ENCODE measurements at regions not wholly inside any gene's neighbourhood (a gene's known extent, or its start where the extent isn't known, plus 50 kb on each side); places are given as distances from the start of the nearest gene placed in this dataset.
A peak's percentile ranks its signal among the peaks of the same experiment; 100 is the strongest.

DNA sequence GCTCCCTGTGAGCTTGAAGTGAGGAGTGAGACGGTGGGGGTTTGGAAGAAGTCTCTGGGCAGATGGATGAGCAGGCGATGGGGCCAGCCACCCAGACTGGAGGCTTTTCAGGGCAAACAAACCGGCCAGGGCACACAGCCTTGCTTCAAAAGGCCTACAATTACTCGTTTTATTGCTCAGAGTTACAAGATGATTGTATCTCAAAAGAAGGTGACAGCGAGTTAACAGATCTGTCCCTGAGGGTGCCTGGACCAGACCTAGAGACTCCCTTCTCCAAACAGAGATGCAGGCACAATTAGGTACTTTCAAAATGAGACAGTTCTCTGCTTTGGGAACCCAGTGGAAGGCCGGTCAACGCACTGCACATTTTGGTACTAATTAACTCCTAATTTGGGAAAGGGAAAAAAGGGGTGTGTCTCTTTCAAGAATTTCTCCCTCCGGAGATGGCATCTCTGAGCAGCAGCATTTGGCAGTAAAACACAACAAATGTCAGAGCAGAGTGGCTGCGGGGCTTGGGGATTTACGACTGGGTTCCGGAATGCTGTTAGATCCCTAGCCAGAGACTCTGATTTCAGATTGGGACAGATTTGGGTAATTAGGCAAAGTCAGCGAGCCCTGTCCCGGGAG is 226.7 kb downstream of the TTC32 start:
- TF ChIP-seq EZH2phosphoT487 (IDR thresholded peaks at IDR 0.05; ENCODE audit: insufficient read depth, low read depth) (no peak), EZH2 (IDR thresholded peaks at IDR 0.05; ENCODE audit: insufficient read depth, poor library complexity, severe bottlenecking) (no peak)
- in situ Hi-C loops (cut with MboI): no loop called here
- Histone ChIP-seq H3K4me2 (ENCODE audit: unreplicated experiment) (peak overlapping the region; percentile 12), H3F3A (ENCODE audit: insufficient read depth) (peaks cover 22% of the 10 kb centered on the region), H3K27me3 (replicated peaks; ENCODE audit: insufficient read depth) (no peaks in the 10 kb centered on the region), H3K9me2 (ENCODE audit: insufficient read depth) (no peaks in the 10 kb centered on the region), H2AFZ (no peak overlapping the region), H3K9ac (no peak overlapping the region), H3K9me3 (ENCODE audit: low read depth) (no peaks in the 10 kb centered on the region), H3K79me2 (ENCODE audit: insufficient read depth) (no peaks in the 10 kb centered on the region), H4K20me1 (ENCODE audit: insufficient read depth) (no peaks in the 10 kb centered on the region), H3K4me1 (ENCODE audit: insufficient read depth) (peaks cover 30% of the 10 kb centered on the region), H3K4me3 (no peak overlapping the region), H3K27ac (no peak overlapping the region), H3K36me3 (ENCODE audit: low read depth) (no peaks in the 10 kb centered on the region)
- 19 to 27% methylated on average over 13 of the region's 13 CpGs for WGBS, 2 experiments (ENCODE audit: low coverage in 1 of 2, low lambda C conversion rate in 2 of 2, missing lambda C conversion rate in 2 of 2)
- DNase-seq: peak; percentile 30

- Histone ChIP-seq H3F3A (ENCODE audit: insufficient read depth) (peaks cover 22% of the 10 kb centered on the region), H3K36me3 (ENCODE audit: low read depth) (no peaks in the 10 kb centered on the region), H3K27ac (no peak overlapping the region), H3K4me1 (ENCODE audit: insufficient read depth) (peaks cover 30% of the 10 kb centered on the region), H3K4me2 (ENCODE audit: unreplicated experiment) (peak overlapping the region; percentile 59), H2AFZ (peak overlapping the region; percentile 31; the same call in 1 of the 2 replicates), H3K27me3 (replicated peaks; ENCODE audit: insufficient read depth) (no peaks in the 10 kb centered on the region), H3K4me3 (peak overlapping the region; percentile 20; the same call in 1 of the 2 replicates), H4K20me1 (ENCODE audit: insufficient read depth) (no peaks in the 10 kb centered on the region), H3K79me2 (ENCODE audit: insufficient read depth) (no peaks in the 10 kb centered on the region), H3K9ac (no peak overlapping the region), H3K9me3 (ENCODE audit: low read depth) (no peaks in the 10 kb centered on the region), H3K9me2 (ENCODE audit: insufficient read depth) (no peaks in the 10 kb centered on the region)
- in situ Hi-C loops (cut with MboI): no loop called here
- TF ChIP-seq EZH2phosphoT487 (IDR thresholded peaks at IDR 0.05; ENCODE audit: insufficient read depth, low read depth) (peak; percentile 84; the same call in 1 of the 2 replicates), EZH2 (IDR thresholded peaks at IDR 0.05; ENCODE audit: insufficient read depth, poor library complexity, severe bottlenecking) (no peak)
- WGBS, 2 experiments (ENCODE audit: low coverage in 1 of 2, low lambda C conversion rate in 2 of 2, missing lambda C conversion rate in 2 of 2): 11% methylated on average over 16 of the region's 16 CpGs
- peak; percentile 62 for DNase-seq
Observed at GRCh38 chr2:19674051-19675002, 227.5 kb downstream of the TTC32 start.

- DNase-seq: peak; percentile 66
- H3K4me1 ChIP-seq (ENCODE audit: insufficient read depth): peaks cover 30% of the 10 kb centered on the region
- H2AFZ ChIP-seq: no peak overlapping the region
- H4K20me1 ChIP-seq (ENCODE audit: insufficient read depth): no peaks in the 10 kb centered on the region
- no peak overlapping the region for H3K27ac ChIP-seq
- no peaks in the 10 kb centered on the region for H3K36me3 ChIP-seq (ENCODE audit: low read depth)
- peak overlapping the region; percentile 59 for H3K4me2 ChIP-seq (ENCODE audit: unreplicated experiment)
- H3K27me3 ChIP-seq (replicated peaks; ENCODE audit: insufficient read depth): no peaks in the 10 kb centered on the region
- 20 to 21% methylated on average over 11 of the region's 11 CpGs for WGBS, 2 experiments (ENCODE audit: low coverage in 1 of 2, low lambda C conversion rate in 2 of 2, missing lambda C conversion rate in 2 of 2)
- no peaks in the 10 kb centered on the region for H3K79me2 ChIP-seq (ENCODE audit: insufficient read depth)
- no peaks in the 10 kb centered on the region for H3K9me3 ChIP-seq (ENCODE audit: low read depth)
- in situ Hi-C loops (cut with MboI): no loop called here
- no peak overlapping the region for H3K9ac ChIP-seq
- no peak overlapping the region for H3K4me3 ChIP-seq
- no peaks in the 10 kb centered on the region for H3K9me2 ChIP-seq (ENCODE audit: insufficient read depth)
- TF ChIP-seq EZH2 (IDR thresholded peaks at IDR 0.05; ENCODE audit: insufficient read depth, poor library complexity, severe bottlenecking) (no peak), EZH2phosphoT487 (IDR thresholded peaks at IDR 0.05; ENCODE audit: insufficient read depth, low read depth) (no peak)
- H3F3A ChIP-seq (ENCODE audit: insufficient read depth): peaks cover 22% of the 10 kb centered on the region
Observed at GRCh38 chr2:19673213-19673791, 228.5 kb downstream of the TTC32 start.

- H3K27me3 ChIP-seq (replicated peaks; ENCODE audit: insufficient read depth): no peaks in the 10 kb centered on the region
- no peaks in the 10 kb centered on the region for H3K36me3 ChIP-seq (ENCODE audit: low read depth)
- no peak overlapping the region for H2AFZ ChIP-seq
- peaks cover 22% of the 10 kb centered on the region for H3F3A ChIP-seq (ENCODE audit: insufficient read depth)
- no peak overlapping the region for H3K4me2 ChIP-seq (ENCODE audit: unreplicated experiment)
- no peak overlapping the region for H3K9ac ChIP-seq
- H3K79me2 ChIP-seq (ENCODE audit: insufficient read depth): no peaks in the 10 kb centered on the region
- TF ChIP-seq EZH2 (IDR thresholded peaks at IDR 0.05; ENCODE audit: insufficient read depth, poor library complexity, severe bottlenecking) (no peak), EZH2phosphoT487 (IDR thresholded peaks at IDR 0.05; ENCODE audit: insufficient read depth, low read depth) (no peak)
- no peaks in the 10 kb centered on the region for H3K9me3 ChIP-seq (ENCODE audit: low read depth)
- no peaks in the 10 kb centered on the region for H4K20me1 ChIP-seq (ENCODE audit: insufficient read depth)
- DNase-seq: no peak
- in situ Hi-C loops (cut with MboI): no loop called here
- 98 to 99% methylated on average over 4 of the region's 4 CpGs for WGBS, 2 experiments (ENCODE audit: low coverage in 1 of 2, low lambda C conversion rate in 2 of 2, missing lambda C conversion rate in 2 of 2)
- H3K4me1 ChIP-seq (ENCODE audit: insufficient read depth): peaks cover 31% of the 10 kb centered on the region
- H3K4me3 ChIP-seq: no peak overlapping the region
- H3K9me2 ChIP-seq (ENCODE audit: insufficient read depth): no peaks in the 10 kb centered on the region
- H3K27ac ChIP-seq: no peak overlapping the region
Observed at GRCh38 chr2:19671916-19672315, 229.9 kb downstream of the TTC32 start.
